GM12878 (cell line): ENCODE measurements at regions not wholly inside any gene's neighbourhood (a gene's known extent, or its start where the extent isn't known, plus 50 kb on each side); places are given as distances from the start of the nearest gene placed in this dataset.

ENCODE experiments used
- ATAC-seq: fragments of 200-7000 bp; cut with Tn5 transposase; 3 replicates; pipeline ENCODE4 v1.9.1; 2020; ENCODE audit warnings: mild to moderate bottlenecking, moderate library complexity
- BruUV-seq: library from RNA; stranded (reverse); fragments of 400-500 nt; replicated peaks from 2 replicates; lab custom pipeline; 2021; lab: Mats Ljungman, UMichigan
- CTCF ChIA-PET: fragments of 300-600 bp; sonication (Branson Sonifier 250); formaldehyde crosslinking; extraction: SDS; loops from one replicate; lab custom pipeline; 2021; ENCODE audit warnings: inconsistent platforms; lab: Yijun Ruan, JAX
- POLR2A ChIA-PET: fragments of 350-600 bp; formaldehyde crosslinking; extraction: SDS; loops from one replicate; lab custom pipeline; 2021; ENCODE audit warnings: inconsistent platforms; lab: Charles Lee
- RAD21 ChIA-PET: fragments of 300-600 bp; sonication (Branson Sonifier 250); formaldehyde crosslinking; loops from one replicate; lab custom pipeline; 2023; ENCODE audit warnings: antibody characterized with exemption; ENCODE audit not compliant: unreplicated experiment; lab: Charles Lee
- SMC1A ChIA-PET: fragments of 300-600 bp; sonication (Branson Sonifier 250); formaldehyde crosslinking; loops from one replicate; lab custom pipeline; 2023; ENCODE audit not compliant: unreplicated experiment, uncharacterized antibody; lab: Charles Lee
- DNase-seq: peaks from one replicate; pipeline ENCODE4 v3.0.0-alpha.2; 2011; ENCODE audit warnings: low read depth, low spot score
- FAIRE-seq: peaks from 3 replicates; lab custom pipeline; 2011; peaks lifted over from hg19 to GRCh38; lab: Jason Lieb, UNC
- H2AFZ ChIP-seq: 2 replicates; pipeline ENCODE4 v1.6.0; 2011; ENCODE audit warnings: low read depth, low read length, control low read depth; ENCODE audit not compliant: control insufficient read depth
- H3K27ac ChIP-seq: 2 replicates; pipeline ENCODE4 v1.5.1; 2011; ENCODE audit warnings: control low read depth; ENCODE audit not compliant: control insufficient read depth, insufficient read depth
- H3K27me3 ChIP-seq, 2 experiments: replicated peaks in 1 of 2; 2 replicates each; pipeline versions ENCODE4 v1.6.0 to v1.6.1; 2011; ENCODE audit warnings: low read length in 1 of 2; ENCODE audit not compliant: control insufficient read depth in 2 of 2, insufficient read depth in 2 of 2
- H3K36me3 ChIP-seq, 2 experiments: 2 replicates each; pipeline ENCODE4 v1.5.1; 2011; ENCODE audit warnings: low read length in 1 of 2; ENCODE audit not compliant: control insufficient read depth in 2 of 2, insufficient read depth in 2 of 2
- H3K4me1 ChIP-seq: 2 replicates; pipeline ENCODE4 v1.6.1; 2011; ENCODE audit warnings: mild to moderate bottlenecking, low read length, moderate library complexity, mixed read lengths; ENCODE audit not compliant: control insufficient read depth, insufficient read depth
- H3K4me2 ChIP-seq: 2 replicates; pipeline ENCODE4 v1.6.0; 2011; ENCODE audit warnings: control low read depth; ENCODE audit not compliant: control insufficient read depth, insufficient read depth
- H3K4me3 ChIP-seq: fragments of 200-600 bp; sonication (generic); 2 replicates; pipeline ENCODE4 v1.5.1; 2016
- H3K79me2 ChIP-seq: 2 replicates; pipeline ENCODE4 v1.6.0; 2011; ENCODE audit warnings: low read length; ENCODE audit not compliant: control insufficient read depth, insufficient read depth
- H3K9ac ChIP-seq: 2 replicates; pipeline ENCODE4 v1.8.0; 2011; ENCODE audit warnings: low read length, control low read depth, mixed read lengths; ENCODE audit not compliant: control insufficient read depth, insufficient read depth
- H3K9me3 ChIP-seq: replicated peaks from 3 replicates; pipeline ENCODE4 v1.5.1; 2011; ENCODE audit warnings: mild to moderate bottlenecking, low read length; ENCODE audit not compliant: control insufficient read depth, insufficient read depth
- H4K20me1 ChIP-seq: 2 replicates; pipeline ENCODE4 v1.6.0; 2011; ENCODE audit not compliant: control insufficient read depth, insufficient read depth
- BCL11A ChIP-seq: IDR thresholded peaks from 2 replicates; pipeline ENCODE4 v1.6.1; 2011; ENCODE audit warnings: low read depth, low read length
- CBFB ChIP-seq: IDR thresholded peaks from 2 replicates; pipeline ENCODE4 v1.6.1; 2016; ENCODE audit warnings: antibody characterized with exemption, low read depth
- ELK1 ChIP-seq: IDR thresholded peaks from 2 replicates; pipeline ENCODE4 v1.6.1; 2012; ENCODE audit warnings: low read depth, low read length, improper control_type of control experiment
- ETV6 ChIP-seq, 2 experiments: fragments of 450-650 bp in 1 of 2; IDR thresholded peaks in 1 of 2; conservative IDR thresholded peaks in 1 of 2; 2 replicates each; pipeline ENCODE4 v1.6.1; 2014; ENCODE audit warnings: antibody characterized with exemption in 1 of 2, borderline replicate concordance in 1 of 2, low read depth in 1 of 2, mild to moderate bottlenecking in 1 of 2, moderate library complexity in 1 of 2
- GABPA ChIP-seq: IDR thresholded peaks from 2 replicates; pipeline ENCODE4 v1.6.1; 2014; ENCODE audit warnings: antibody characterized with exemption, low read depth, mild to moderate bottlenecking, inconsistent platforms
- YY1 ChIP-seq: IDR thresholded peaks from 2 replicates; pipeline ENCODE4 v1.6.1; 2011; ENCODE audit warnings: low read depth, mild to moderate bottlenecking, low read length
- ZNF207 ChIP-seq: fragments of 450-650 bp; IDR thresholded peaks from 2 replicates; pipeline ENCODE4 v1.6.1; 2014; ENCODE audit warnings: antibody characterized with exemption, mild to moderate bottlenecking, borderline replicate concordance
- WGBS: methylation state at CpG from one replicate; pipeline ENCODE4 v1.1.6; 2016; ENCODE audit warnings: low lambda C conversion rate; ENCODE audit not compliant: insufficient replicate concordance, insufficient coverage; ENCODE audit errors: missing lambda C conversion rate; 5-methylcytosine and 5-hydroxymethylcytosine counted together
- in situ Hi-C: fragments of 300-500 bp; cut with MboI; formaldehyde crosslinking; loops from 9 replicates; pipeline ENCODE4 v1.14.3; 2018; ENCODE audit warnings: mixed read lengths
- intact Hi-C: fragments of 100-400 bp; cut with micrococcal nuclease; formaldehyde crosslinking; loops from one replicate; pipeline ENCODE4 v1.14.2; 2022; ENCODE audit not compliant: unreplicated experiment

GRCh38 chr2:177020524-177021119, 192.0 kb upstream of the HNRNPA3 start:
- Histone ChIP-seq H3K27ac (no peak overlapping the region), H3K4me1 (no peaks in the 10 kb centered on the region), H3K27me3 (no peaks in the 10 kb centered on the region), H3K79me2 (no peaks in the 10 kb centered on the region), H3K9ac (no peak overlapping the region), H3K9me3 (no peaks in the 10 kb centered on the region), H3K4me2 (no peak overlapping the region), H2AFZ (no peak overlapping the region), H3K36me3 (no peaks in the 10 kb centered on the region), H4K20me1 (no peaks in the 10 kb centered on the region), H3K4me3 (no peak overlapping the region)
- ChIA-PET POLR2A (no interaction called here), SMC1A (no interaction called here), RAD21 (no interaction called here), CTCF (no interaction called here)
- FAIRE-seq = no peak
- no peak for DNase-seq
- TF ChIP-seq GABPA = no peak
- TF ChIP-seq CBFB = no peak
- no peak for TF ChIP-seq ZNF207
- no peak for TF ChIP-seq ETV6 (conservative IDR thresholded peaks at IDR 0.05 in 1 of 2, IDR thresholded peaks at IDR 0.05 in 1 of 2; ENCODE audit: borderline replicate concordance in 1 of 2, low read depth in 1 of 2)
- TF ChIP-seq ELK1 = no peak
- no peak for TF ChIP-seq BCL11A
- TF ChIP-seq YY1 = no peak
- 48% methylated on average over 5 of the region's 5 CpGs for WGBS
- intact Hi-C loops (no loop called here), in situ Hi-C loops (no loop called here)
- no TSS peak for BruUV-seq
- ATAC-seq = no peak
